Epidermal melanocyte (primary cell): ENCODE measurements at regions not wholly inside any gene's neighbourhood (a gene's known extent, or its start where the extent isn't known, plus 50 kb on each side); places are given as distances from the start of the nearest gene placed in this dataset.
A peak's percentile ranks its signal among the peaks of the same experiment; 100 is the strongest.

Experiments used
- DNase-seq: peaks from one replicate; pipeline ENCODE4 v3.0.0; 2011; ENCODE audit warnings: low spot score; ENCODE audit not compliant: insufficient read length

DNA sequence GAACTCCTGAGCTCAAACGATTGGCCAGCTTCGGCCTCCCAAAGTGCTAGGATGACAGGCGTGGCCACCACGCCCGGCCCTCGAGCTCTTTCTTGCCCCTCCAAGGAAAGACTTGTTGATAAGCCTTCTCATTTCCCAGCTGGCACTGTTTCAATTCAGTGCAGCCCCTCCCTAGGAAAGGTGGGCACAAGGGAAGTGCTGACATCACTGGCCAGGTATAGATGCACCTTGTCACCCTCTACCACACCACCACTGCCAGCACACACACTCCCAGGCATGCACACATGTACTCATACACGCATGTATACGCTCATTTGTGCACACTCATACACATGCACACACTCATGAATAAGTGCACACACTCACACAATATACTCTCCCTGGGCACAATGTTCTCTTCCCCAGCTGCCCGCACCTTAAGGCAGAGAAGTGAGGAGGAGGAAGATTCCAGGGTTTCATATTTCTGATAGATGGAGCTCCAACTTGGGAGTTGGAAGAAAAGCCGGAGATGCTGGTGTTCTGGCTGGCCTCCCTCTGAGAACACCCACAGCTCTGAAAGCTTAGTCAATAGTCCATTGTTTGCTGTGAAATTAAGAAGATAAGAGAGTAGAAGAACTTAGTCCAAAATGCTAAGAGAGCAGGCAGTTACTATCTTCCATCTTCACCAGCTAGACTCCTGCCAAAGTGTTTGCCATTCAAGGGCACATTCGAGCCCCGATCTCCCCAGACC, 196.7 kb downstream of the FOXO1 start:
- DNase-seq, result no peak

DNA sequence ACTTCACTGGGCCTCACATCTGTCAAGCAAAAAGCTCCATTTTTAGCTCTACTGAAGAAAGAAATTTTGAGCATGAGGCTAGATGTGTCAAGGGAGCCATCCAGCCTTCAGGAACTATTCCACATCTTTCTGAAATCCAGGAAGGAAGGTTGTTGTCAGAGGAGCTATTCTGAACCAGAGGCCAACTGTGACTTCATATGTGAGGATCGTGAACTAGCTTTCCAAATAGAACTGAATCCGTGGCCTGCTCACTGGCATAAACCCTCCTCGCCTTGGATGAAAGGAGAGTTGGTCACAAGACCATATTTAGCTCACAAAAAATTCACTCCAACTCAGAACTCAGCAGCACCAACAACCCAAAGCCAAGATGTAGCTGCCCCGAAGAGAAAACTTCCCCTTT, 195.8 kb downstream of the FOXO1 start:
- no peak for DNase-seq

DNA sequence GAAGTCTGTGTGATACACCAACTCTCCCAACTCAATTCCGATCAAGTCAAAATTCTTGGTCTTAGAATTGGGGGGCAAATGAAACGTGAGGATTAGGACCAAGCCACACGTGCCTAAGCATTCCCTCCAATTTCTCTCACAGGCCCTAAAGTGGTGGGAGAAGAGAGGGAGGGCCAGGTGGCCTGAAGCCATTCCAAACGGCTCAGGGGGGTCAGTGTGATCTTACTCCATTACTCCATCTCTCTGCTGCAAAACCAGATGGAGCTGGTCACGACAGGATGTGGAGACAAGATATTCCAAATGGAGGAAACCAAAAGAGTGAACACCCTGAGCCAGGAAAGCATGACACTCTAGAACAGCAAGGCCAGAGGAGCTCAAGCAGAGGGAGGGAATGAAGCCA, 195.4 kb downstream of the FOXO1 start:
- no peak for DNase-seq

DNA sequence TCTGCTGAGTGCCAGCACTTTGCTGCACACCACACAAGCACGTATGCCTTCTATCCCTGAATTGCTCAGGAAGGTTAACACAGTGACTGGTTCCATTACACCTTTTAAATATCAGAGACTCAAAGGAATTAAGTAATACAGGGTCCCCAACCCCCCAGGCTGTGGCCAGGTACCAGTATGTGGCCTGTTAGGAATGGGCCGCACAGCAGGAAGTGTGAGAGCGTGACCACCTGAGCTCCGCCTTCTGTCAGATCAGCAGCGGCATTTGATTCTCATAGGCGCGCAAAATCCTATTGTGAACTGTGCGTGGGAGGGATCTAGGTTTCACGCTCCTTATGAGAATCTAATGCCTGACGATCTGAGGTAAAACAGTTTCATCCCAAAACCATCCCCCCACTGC, 194.5 kb downstream of the FOXO1 start:
- no peak for DNase-seq

DNA sequence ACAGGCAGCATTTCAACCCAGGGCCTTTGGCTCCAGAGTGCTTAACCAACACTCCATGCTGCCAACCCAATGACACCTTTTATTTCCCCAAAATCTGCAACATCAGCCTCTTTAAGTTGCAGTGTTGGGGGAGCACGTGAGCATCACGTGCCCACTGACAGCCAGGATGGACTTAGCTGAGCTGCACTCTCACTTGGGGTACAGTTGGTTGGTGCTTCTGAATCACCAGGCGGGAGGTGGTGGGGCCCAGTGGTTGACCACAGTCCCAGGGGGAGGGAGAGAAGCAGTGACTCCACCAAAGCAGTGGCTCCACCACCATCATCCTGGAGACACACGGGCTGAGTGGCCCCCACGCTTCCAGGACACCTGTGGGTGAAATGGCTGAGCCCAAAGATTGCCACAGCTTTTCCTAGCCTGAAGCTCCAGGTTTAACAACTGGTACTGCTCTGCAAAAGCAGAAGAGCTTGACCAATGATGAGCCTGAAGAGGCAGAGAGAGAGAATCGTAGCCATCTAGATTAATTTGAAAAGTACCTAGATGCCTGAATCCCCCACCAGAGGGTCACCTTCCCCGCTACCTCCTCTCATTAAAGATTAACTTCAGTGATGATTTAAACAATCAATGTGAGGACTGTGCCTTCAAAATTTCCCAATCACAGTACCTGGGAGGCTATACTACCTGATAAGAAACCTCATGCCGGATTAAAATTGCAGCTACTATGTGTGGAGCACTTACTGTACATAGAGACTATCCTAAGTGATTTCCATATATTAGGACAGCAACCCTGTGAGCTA, 193.8 kb downstream of the FOXO1 start:
- no peak for DNase-seq

DNA sequence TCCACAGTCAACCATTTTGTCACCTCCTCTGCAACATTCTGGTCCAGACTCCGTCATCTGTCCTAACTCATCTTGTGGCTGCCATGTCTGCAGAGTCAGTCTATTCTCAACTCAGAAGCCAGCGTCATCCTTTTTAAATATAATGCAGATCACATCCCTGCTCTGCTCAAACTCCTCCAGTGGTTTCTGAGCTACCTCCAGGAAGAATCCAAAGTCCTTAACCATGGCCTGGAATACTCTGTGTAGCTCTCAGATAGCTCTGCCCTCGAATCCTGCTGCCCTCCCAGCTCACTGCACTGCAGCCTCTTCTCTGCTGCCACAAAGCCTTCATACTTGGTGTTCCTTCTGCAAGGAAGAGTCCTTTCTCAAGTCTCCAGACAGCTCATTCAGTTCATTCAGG, 190.8 kb downstream of the FOXO1 start:
- no peak for DNase-seq

DNA sequence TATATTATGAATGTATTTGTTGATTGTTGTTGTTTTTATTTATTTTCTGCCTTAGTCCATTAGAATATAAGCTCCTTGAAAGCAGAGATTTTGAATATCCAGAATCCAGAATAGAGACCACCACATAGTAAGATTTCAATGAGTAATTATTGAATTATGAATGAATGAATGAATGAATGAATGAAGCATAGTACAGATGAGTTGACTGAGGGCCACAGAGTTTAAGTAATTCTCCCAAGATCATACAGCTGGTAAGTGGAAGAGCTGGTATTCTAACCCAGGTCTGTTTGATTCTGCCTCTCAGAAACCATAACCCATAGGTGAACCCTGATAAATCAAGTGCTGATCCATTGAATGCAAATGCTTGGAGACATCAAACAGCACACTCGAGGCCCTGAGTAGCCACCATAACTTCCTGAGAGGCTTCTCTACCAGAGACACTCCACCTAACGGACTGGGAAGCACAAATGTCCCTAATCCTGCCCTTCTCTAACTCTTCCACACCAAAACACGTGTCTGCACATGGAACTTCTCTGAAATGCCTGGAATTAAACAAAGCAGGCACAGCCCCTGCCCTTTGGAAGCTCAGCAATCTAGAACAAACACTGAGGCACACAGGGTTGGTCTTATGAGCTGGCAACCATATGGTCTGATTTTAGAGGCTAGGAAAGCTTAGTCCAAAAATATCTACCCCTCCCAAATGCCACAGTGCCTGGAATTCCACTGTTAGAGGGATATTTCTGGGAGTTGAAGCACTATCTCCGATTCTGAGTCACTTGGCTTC, 190.1 kb downstream of the FOXO1 start:
- peak; percentile 29 for DNase-seq

DNA sequence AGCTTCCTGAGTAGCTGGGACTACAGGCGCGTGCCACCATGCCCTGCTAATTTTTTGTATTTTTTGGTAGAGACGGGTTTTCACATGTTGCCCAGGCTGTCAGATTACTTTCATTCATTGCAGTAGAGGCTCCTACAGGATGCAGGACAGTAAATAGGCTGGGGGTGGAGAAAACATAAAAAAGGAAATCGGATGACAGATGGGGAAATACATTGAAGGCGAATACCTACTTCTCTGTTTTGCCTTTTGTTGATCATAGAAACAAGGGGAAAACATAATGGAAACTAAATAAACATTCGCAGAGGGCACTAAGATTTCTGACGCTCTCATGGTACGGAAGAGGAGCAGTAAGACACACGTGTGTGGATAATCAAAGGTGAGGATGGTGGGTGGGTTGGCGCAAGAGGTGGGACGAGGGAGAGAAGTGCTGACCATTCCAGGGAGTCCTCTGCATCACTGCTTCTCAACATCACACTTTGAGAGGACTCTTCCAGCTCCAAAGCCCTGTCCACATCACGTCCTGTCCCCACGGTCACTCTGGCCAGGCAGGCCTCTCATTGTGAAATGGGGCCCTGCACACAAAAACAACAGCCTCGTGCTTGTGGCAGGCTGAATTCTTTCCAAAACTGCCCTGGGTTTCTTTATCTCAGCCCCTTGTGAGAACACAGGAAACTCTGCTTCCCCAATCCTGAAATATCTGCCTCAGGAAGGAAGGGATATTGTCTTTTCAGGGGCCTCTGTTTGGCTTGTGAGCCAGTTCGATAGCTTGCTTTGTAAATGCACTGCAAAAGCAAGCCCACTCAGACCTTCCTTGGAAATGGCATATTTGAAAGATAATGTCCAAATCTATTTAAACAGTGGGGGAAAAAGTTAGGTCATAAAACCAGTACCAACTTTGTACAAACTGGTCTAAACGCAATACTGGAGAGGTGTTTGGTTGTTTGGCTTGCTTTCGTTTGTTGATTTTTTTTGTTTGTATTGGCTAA, 188.5 kb downstream of the FOXO1 start:
- no peak for DNase-seq

DNA sequence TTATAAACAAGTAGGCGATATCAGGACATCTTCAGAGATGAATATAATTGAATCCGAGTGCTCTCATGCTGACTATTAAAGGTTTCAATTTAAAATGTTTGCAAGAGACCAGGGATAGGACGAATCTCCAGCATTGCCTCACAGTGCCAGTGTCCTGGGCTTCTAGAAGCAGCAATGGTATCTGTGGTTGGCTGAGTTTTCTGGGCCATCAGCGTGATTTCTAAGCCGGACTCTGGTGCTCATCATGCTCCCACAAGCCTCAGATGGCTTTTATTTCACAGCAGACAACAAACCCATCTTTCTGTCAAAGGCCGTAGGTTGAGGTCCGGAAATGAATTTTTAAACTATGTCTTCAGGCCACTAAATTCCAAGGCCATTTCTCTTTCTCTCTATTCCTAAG, 187.7 kb downstream of the FOXO1 start:
- DNase-seq, result no peak

DNA sequence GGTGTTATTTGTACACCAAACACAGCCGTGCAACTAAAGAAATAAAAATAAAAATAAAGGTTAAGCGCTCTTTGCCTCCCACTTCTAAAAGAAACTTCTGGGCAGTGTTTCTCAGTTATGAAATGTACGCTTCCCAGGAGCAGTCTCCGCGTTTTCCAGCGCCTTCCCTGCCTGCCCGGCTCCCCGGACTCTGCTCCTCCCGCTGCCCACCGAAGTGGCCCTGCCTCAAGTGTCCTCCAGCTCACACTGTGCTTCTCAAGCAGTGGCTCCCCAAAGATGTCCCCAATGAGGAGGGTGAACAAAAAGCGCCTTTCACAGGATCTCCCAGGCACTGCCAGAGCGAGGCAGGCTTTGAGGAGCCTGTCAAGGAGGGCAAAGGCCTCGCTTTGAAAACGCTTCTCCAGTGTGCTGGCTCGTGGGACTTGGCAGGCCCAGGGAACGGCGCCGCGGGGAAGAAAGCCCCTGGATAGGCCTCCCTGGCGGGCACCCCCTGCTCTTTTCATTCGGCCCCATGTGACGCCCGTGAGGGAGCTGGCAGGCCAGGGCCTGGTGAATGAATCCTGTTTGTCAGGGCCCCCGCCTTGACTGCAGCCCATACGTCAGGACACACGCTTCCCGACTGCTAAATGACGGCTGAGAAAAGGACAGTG, 187.1 kb downstream of the FOXO1 start:
- DNase-seq, result no peak

DNA sequence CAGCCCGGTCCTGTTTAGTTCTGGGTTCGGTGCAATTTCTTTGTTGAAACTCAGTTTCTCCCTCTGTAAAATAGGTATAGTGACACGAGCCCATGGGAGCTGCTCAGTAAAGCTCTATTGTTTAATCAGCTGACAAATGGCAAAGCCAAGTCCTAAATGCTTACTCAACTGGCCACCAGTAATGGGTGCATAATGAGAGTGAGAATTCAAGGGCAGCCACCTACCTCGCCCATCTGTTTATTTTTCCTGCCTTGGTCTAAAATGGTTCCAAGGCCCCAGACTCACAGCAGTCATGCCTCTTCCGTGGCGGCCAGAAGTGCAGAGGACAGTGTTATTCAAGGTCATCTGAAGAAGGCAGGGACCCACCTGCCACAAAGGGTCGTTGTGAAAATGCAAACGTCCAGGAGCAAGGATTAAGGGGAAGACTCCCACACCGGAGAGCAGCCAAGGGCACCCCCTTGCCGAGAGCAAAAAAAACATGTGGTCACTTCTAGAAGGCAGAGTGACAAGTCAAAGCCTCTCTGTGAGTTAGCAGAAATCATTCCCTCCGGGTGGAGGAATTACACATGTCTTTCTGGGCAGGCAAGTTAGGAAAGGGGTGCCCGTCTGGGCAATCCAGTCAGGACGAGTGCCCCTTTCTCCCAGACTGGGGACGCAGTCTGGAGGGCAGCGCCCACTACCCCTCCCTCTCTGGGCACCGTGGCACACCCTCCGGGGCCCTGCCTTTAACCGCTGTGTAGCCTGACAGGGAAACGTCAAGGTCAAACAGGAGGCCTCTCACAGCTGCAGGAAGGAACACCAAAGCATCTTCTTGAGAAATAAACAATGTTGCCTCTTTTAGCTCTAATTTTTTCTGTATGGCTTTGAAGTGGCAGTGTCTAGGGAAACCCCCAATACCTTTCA, 186.2 kb downstream of the FOXO1 start:
- no peak for DNase-seq

DNA sequence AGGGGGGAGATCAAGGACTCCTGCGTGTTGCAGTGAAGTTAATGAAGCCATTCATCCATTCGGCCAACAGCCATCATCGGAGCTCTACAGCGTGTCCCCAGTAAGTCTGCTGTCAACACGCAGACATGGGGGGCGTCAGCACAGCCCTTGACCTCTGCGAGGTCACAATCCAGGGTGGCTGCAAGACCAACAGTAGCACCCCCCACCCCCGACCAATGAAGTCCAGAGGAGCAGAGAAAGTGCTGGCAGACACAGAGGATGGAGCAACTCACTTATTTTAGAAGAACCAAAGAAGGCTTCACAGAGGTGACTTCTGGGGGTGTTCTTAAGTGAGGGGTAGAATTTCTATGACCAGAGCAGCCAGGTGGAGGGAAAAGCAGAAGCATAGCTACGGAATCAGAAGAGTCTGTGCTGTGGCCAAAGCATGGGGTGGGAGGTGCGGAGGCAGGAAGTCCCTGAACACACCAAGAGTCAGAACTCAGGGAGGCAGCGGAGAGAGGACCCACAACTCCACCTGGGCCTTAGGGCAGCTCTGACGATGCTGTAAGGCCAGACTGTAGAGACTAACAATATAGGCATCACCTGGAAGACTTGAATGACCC, 185.4 kb downstream of the FOXO1 start:
- no peak for DNase-seq

DNA sequence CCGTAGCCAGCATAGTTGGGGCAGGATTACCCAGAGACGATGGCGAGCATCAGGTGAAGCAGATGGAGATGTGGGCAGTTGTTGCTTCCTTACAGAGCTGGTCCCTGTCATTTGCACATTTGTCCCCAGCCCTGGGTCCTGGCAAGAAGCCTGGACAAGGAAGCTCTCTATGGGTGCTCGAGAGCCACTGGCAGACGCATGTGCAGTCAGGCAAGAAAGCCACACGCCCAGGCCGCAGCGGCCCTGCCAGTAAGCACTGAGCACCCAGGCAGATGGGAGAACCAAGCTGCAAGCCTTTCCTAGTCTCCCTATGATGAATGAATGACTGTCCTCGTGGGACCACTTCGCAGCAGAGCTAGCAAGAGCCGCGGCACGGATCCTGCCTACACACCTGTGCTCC, 182.8 kb downstream of the FOXO1 start:
- DNase-seq, result no peak

DNA sequence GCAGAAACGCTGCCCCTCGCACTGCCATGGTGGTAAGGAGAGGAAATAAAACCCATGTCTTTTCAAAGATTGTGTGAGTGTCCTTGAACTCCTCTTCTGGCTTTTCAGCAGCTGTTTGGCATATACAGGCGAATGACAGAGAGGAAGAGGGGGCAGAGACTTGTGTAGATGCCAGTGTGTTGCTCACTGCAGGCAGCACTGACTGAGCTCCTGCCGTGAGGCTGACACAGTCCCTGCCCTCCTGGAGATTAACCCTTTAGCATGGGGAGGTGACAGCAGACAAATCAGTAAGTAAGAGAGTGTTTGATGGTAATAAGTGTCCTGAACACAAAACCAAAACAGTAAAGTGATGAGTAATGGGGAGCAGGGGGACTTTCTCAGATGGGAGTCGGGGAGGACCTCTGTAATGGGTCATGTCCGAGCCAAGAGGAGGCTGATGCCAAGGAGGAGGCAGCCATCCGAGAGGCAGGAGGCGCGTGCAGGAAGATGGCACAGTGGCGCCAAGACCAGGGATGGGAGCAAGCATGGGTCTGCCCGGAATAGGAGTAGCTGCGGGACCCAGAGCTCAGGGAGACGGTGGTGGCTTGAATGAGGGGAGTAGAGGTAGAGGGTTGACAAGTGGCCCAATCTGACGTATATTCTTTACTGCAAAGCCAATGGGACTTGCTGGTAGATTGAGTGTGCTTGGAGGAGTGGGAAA, 182.2 kb downstream of the FOXO1 start:
- DNase-seq, result no peak

DNA sequence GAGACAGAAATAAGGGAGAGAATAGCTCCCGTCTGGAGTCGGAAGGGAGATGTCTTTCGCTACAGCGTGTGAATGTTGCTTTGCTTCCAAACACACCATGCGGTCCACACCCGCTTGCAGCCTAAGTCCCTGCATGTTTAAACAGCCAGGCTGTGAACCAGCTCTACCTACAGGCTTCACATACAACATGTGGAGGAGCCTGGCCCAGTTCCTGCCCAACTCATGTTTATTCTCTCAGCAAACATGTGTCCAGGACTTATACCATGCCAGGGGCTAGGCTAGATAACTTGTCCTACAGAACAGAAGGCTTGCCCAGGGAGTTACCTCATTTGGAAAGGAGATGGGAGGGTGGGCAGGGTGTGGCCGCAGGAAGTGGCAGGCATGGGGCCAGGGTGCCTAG, 181.5 kb downstream of the FOXO1 start:
- DNase-seq, result no peak

DNA sequence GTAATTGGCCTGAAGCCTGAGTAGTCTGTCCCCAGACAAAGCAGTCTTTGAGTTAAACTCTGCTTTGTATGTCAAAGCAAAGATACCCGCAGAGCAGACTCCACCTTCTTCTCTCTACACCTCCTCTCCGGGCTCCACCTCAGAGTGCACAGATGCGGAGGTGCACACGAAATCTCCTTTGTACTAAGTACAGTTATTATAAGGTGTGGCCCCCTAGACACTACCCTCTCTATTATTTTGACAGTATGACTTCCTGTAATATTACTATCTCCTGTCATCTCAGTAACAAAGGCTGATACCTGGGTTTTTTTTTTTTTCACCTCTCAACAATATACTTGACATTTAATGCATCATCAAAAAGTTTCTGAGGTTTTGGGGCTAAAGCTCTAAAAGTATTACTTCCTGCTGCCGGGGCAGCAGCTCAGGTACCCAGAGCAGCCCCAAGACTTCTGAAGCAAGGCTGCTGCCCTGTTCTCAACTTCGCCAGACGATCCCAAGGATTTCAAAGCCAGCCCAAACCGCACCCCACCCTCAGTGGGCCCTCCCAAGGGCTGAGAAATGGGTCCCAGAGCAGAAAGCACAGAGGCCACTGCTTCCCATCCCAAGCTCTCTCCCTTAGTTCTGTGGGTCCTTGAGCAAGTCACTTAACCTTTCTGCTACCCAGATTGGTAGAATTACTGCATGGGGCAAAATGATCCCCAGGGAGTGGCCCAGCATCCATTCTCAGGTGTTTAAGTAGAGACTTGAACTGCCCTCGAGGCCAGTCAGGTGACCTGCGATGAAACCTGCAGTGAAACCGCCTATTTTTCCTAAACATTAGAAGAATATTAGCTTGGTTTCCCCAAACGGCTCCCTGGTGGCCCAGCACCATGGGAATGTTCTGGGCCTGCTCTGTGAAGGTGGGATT, 180.6 kb downstream of the FOXO1 start:
- peak; percentile 63 for DNase-seq

DNA sequence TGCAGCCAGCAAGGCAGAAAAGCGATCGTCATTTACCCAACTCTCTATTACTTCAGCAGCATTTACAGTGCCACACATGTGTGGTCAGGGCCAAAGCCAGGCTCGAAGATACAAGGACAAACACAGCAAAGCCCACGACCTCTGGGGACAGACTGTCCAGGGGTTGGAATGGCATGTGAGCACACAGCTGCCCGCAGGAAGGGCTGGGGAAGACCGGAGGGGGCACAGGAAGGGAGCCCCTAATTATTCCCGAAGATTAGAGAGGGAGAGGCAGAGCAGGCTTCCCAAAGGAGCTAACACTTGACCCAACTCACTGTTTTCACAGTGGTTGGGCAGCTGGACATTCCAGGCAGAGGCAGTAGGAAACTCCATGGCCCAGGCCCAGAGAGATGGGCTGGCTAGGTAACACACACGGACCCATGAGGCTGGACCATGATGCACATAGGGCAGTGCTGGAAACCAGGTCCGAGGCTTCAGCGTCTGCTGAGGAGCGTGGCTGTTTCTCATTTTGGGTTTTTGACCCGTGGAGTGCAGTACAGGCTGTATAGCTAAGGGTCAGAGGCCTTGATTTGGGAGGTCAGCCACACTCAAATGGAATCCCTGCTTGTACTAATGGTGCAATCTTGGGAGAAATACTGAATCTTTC, 179.8 kb downstream of the FOXO1 start:
- no peak for DNase-seq
